ENCODE measurements at regions not wholly inside any gene's neighbourhood (a gene's known extent, or its start where the extent isn't known, plus 50 kb on each side); places are given as distances from the start of the nearest gene placed in this dataset.

GRCh38 chr13:105070452-105070851, 1465.0 kb downstream of the EFNB2 start:
- no peak for DNase-seq

GRCh38 chr13:105069106-105069505, 1466.4 kb downstream of the EFNB2 start:
- DNase-seq = no peak

- no peak for DNase-seq
These were observed 1471.8 kb downstream of the EFNB2 start for GRCh38 chr13:105063676-105064075.

GRCh38 chr13:105059786-105060185, 1475.7 kb downstream of the EFNB2 start:
- DNase-seq = no peak

GRCh38 chr13:105058517-105058916, 1476.9 kb downstream of the EFNB2 start:
- no peak for DNase-seq

- DNase-seq = no peak
These were observed 1482.8 kb downstream of the EFNB2 start for GRCh38 chr13:105052711-105053110.

- no peak for DNase-seq
These were observed 1484.8 kb downstream of the EFNB2 start for GRCh38 chr13:105050686-105051085.

GRCh38 chr13:105048677-105049076, 1486.8 kb downstream of the EFNB2 start:
- no peak for DNase-seq

- DNase-seq = no peak
These were observed 1487.7 kb downstream of the EFNB2 start for GRCh38 chr13:105047676-105048295.

- DNase-seq = no peak
These were observed 1498.4 kb downstream of the EFNB2 start for GRCh38 chr13:105037110-105037509.

GRCh38 chr13:105035092-105035491, 1500.4 kb downstream of the EFNB2 start:
- no peak for DNase-seq

GRCh38 chr13:105033999-105034398, 1501.5 kb downstream of the EFNB2 start:
- DNase-seq = no peak

- DNase-seq = no peak
These were observed 1504.2 kb downstream of the EFNB2 start for GRCh38 chr13:105031306-105031705.

GRCh38 chr13:105030851-105031250, 1504.6 kb downstream of the EFNB2 start:
- DNase-seq = no peak

- no peak for DNase-seq
These were observed 1516.4 kb downstream of the EFNB2 start for GRCh38 chr13:105019073-105019472.

- DNase-seq = no peak
These were observed 1519.2 kb downstream of the EFNB2 start for GRCh38 chr13:105016266-105016665.

GRCh38 chr13:105008604-105009003, 1526.9 kb downstream of the EFNB2 start:
- no peak for DNase-seq

GRCh38 chr13:105007166-105007808, 1528.2 kb downstream of the EFNB2 start:
- DNase-seq = no peak

GRCh38 chr13:104996022-104996421, 1539.4 kb downstream of the EFNB2 start:
- no peak for DNase-seq

- no peak for DNase-seq
These were observed 1541.8 kb downstream of the EFNB2 start for GRCh38 chr13:104993708-104994107.

GRCh38 chr13:104987621-104988020, 1547.8 kb downstream of the EFNB2 start:
- no peak for DNase-seq

- DNase-seq = peak; percentile 55
These were observed 1551.1 kb downstream of the EFNB2 start for GRCh38 chr13:104984296-104984818.

- DNase-seq = no peak
These were observed 1551.9 kb downstream of the EFNB2 start for GRCh38 chr13:104983601-104984000.

GRCh38 chr13:104980586-104980985, 1554.9 kb downstream of the EFNB2 start:
- DNase-seq = no peak
